NCI-H748 (cell line): ENCODE measurements at regions not wholly inside any gene's neighbourhood (a gene's known extent, or its start where the extent isn't known, plus 50 kb on each side); places are given as distances from the start of the nearest gene placed in this dataset.
"Not testable (repeated sequence)": the region's sequence is repeated elsewhere in the genome, so short reads cannot be mapped to it uniquely, and the experiment has no call there.

Experiments used
- DNase-seq: peaks from one replicate; lab custom pipeline; 2025; ENCODE audit not compliant: unreplicated experiment; lab: John Stamatoyannopoulos, UW

DNA sequence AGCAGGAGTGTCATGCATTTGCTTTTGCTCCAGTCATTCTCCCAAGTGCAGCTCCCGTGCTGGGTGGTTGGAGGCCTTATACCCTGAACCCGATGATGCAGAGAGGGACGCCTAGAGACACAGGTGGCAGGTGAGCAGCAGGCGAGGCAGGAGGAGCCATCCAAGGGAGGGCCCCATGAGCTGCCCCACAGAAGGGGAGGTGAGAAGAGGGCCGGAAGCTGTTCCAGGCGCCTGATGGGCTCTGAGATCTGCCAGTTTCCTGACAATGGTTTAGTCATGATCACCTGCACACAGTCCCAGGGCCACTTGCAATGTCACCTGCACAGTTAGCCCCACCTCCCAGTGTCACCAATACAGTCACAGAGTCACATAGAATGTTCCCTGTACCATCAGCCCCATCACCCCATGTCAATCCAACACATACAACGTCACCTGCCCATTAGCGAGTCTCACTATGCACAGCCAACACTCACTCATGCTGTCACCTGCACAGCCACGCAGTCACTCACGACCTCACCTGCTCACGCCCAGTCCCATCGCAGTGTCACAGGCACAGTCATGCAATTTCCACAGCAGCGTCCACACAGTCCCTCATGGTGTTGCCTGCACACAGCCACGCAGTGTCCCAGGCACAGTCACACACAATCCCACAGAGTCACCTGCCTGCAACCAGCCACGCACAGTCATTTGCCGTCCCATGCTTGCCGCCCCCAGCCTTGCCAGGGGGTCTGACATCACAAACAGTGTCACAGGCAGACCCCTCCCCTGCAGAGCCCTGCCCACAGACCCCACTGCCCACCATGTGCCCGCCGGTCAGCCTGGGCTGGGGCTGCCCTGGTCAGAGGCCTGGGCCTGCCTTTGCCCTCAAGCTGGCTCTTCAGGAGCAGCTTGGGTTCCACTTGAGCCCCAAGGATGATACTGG is 113.4 kb downstream of the LHX2 start:
- DNase-seq: no peak

DNA sequence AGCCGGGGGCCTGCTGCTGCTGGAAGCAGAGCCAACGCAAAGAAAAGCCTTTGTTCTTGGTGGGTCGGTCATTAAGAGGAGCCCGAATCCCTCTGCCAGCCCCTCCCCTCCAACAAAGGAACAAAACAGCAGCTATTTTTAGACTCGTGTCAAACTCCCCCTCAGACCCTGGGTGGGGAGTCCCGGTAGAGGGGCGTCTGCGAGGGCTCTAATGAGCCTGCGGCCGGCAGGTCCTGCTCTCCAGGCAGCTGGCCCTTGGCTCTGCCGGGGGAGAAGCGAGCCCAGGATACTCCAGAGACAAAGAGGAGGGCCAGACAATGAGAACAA is 114.0 kb downstream of the LHX2 start:
- peak; percentile 27 for DNase-seq

DNA sequence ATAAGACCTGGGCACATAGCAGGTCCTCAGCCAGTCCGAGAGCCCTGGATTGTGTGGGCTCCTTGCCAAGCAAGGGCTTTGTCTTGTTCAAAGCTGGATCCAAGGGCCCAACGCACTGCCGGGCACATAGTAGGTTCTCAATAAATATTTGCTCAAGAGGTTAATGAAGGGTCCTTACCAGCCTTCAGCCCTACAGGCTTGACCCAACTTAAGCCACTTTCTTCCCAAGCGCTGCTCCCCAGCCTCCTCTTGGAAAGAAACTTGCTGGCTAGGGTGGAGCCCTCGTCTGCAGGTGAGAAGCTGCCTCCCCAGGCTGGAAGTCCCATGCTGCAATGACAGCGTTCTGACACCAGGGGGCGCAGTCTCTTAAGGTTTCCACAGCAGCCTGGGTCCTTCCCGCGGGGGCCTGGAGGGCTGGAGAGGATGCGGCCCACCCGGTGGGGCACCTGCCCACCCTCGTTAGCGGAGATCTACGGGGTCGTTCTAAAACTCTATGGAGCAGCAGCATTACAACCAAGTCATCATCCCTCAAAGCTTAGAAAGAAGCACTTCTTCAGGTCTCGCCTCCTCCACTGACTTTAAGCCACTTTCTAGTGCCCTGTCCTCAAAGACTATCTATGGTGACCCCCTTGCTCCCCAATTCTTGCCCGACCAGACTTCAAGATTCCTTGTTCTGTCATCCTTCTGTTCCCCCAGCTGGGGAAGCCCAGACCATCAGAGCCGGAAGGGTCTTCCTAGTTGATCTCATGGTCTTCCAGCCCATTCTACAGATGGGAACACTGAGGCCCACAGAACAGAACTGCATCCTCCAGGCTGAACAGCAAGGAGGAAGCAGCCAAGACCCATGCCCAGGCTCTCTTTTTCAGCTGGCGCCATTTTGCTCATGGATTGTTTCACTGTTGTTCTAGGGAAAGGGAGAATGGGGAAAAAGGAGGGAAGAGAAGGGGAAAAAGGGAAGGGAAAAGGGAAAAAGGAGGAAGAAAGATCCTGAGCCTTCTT is 115.4 kb downstream of the LHX2 start:
- peak; percentile 74 for DNase-seq

DNA sequence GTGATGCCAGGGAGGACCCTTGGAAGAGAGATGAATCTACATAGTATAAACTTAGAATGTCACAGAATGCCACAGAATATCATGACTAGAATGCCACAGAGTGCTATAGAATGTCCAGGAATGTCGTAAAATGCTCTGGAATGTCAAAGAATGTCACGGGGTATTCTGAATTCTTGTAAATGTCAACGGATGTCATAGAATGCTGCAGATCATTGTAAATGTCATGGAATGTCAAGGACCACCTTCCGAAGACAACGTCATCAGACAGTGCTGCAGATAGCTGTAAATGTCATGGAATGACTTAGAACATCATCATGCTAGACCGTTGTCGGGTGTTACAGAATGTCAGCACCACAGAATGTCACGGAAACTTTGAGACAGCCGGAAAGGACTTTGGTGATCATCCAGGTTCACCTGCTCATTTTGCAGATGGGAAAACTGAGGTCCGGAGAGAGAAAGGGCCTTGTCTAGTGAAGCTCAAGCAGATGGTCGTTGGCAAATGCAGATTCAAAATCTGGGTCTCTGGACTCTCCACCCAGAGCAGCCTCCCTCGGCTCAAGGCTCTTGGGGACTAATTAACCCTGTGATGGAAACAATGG is 117.1 kb downstream of the LHX2 start:
- no peak for DNase-seq

DNA sequence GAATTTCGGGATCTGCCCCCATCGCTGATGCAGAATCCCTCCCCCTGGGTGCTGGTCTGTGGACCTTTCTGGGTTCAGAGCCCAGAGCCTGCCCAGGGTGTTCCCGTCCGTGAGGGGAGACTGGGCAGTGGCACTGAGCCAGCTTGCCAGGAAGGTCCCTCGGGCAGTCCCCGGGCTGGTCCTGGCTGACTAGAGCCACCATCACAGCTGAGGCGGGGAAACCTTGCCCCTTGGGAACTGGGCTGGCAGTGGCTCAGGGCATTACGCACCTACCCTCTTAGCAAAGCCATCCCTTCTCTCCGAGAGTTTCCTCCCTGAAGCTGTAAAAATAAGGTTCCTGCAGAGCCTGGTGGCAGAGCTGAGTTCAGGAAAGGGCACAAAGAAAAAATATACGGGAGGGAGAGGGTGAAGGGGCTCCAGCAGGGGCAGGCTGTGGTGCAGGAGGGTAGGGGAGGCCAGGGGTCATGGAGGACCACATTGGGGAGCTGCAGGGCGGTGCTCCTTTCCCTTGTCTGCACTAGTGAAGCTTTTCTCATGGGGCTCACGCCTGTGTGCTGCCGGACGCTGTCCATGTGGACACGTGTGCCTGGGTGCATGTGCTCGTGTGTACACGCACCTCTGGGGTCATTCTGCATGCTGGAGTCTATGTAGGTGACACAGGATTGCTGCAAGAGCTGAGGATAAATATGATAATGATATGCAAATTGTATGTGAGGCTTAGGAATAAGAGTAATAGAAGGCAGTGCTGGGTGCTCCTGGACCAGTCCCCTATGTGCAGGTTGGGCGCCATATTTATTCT is 118.9 kb downstream of the LHX2 start:
- DNase-seq: no peak

DNA sequence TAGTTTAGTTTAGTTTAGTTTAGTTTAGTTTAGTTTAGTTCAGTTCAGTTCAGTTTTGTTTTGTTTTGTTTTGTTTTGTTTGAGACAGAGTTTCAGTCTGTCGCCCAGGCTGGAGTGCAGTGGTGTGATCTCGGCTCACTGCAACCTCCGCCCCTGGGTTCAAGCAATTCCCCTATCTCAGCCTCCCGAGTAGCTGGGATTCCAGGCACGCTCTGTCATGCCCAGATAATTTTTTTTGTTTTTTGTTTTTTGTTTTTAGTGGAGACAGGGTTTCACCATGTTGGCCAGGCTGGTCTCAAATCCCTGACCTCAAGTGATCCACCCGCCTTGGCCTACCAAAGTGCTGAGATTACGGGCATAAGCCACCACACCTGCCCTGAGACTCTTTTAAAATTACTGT is 120.0 kb downstream of the LHX2 start:
- not testable (repeated sequence) for DNase-seq

DNA sequence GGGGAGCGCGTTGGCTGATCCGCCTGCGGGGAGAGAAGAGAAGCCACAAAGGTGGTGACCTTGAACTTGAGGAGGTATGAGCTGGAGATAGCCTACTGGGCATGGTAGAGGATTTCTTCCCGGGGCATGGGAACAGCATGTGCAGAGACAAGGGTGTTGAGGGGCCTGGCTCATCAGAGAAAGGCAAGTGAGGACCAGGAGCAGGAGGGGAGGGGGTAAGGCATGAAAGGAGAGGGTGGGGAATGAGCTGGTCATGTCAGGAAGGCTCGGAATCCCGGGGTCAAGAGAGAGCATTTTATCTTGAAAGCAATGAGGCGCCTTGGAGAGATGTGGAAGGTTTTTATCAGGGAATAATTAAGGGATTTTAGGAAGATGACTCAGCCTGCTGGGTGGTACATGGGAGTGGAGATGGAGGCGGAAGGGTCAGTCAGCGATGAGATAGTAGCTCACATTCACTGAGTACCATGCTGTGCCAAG is 121.1 kb downstream of the LHX2 start:
- no peak for DNase-seq

DNA sequence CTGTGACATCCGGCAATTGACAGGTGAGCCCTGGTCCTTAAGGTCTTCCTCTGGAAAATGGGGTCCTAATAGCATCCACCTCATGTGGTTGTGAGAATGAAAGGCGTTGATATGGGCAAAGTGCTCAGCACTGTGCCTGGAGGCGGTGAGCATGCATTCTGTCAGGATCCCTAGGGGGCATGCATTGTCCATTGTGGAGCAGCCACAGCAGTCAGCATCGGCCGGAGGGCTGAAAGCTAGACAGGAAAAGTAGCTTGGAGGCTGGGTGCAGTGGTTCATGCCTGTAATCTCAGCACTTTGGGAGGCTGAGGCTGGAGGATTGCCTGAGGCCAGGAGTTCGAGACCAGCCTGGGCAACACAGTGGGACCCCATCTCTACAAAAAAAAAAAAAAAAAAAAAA is 122.2 kb downstream of the LHX2 start:
- DNase-seq: peak; percentile 51

DNA sequence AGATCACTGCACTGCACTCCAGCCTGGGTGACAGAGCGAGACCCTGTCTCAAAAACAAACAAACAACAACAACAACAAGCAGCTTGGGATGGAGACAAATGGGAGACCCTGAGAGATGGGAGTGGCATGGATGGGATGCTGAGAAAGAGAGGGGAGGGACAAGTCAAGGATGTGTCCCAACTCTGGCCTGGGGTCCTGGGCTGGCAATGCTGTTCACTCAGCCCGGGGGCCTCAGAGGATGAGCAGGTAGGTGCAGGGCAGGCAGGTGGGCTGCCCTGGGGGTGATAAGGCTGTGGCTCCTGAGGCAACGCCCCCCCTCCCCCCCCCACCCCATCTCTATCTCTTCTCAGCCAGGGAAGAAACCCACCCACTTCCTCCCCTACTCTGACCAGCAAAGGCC is 123.0 kb downstream of the LHX2 start:
- DNase-seq: no peak

DNA sequence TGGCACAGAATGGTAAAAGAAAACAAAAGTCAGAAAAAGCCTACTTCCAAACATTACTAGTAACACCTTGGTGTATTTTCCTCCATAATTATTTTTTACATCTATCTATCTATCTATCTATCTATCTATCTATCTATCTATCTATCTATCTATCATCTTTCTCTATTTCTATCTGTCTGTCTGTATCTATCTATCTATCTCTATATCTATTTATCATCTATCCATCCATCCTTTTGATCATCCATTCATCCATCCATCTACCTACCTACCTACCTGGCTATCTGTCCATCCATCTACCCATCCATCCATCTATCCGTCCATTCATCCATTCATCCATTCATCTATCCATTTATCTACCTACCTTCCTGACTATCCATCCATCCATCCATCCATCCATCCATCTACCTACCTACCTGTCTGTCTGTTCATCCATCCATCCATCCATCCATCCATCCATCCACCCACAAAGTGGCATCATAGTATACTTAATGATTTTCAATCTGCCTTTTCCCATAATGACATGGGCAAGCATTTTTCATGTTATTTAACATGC is 121.9 kb upstream of the NEK6 start:
- no peak for DNase-seq

DNA sequence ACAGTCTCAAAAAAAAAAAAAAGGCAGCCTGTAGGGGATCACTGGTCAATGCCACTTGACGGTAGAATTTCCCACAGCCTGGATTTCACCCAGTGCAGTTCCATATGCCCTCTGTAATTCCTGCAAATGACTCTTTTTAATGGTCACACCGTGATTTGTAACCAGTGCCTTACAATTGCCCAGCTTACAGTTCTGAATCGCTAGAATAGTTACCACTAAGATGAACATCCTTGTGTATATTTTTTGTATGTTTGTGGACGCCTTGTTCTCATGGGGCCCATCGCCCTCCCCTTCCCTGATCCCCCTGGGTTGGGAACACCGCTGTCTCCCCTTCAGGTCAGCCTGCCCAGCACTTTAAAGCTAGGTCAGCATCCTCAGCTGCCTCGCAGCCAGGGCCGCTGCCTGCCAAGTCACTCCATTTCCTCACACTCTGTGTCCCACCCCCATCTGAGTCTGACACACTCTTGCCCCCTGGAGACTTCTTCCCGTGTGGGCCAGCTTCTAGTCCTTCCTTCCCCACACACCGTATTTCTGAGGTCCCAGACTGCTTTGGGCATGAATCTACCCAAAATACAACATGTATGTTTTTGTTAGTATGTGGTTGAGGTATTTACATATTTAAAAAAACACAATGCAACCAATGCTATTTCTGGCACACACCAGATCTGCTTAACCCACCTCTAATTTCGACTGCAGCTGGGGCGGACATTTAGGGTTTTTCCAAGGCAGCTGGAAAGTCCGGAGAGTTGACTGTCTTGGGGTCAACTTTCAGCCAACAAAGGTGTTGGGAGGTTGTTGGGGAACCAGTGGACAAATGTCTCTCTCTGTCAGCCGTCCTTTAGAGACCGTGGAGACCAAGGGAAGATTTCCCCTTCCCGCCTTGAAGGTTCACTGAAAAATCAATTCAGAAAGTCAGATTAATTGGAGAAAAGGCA is 120.5 kb upstream of the NEK6 start:
- no peak for DNase-seq

DNA sequence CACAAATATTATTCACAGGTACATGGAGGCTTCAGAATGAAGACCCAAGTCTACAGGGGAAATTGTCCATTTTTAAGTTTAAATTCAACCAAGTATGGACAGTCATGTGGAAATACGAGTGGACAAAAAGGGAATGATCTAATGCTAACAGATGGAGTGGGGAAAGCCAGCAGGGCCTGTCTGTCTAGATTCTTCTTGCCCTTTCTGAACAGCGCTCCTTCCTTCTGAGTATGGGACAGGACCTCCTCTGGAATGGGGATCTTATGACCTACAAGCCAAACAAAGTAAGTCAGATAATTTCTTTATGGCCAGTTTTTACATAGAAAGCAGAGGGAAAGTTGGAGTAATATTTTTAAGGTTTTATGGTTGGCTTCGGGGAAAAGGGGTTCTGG is 119.8 kb upstream of the NEK6 start:
- DNase-seq: no peak

DNA sequence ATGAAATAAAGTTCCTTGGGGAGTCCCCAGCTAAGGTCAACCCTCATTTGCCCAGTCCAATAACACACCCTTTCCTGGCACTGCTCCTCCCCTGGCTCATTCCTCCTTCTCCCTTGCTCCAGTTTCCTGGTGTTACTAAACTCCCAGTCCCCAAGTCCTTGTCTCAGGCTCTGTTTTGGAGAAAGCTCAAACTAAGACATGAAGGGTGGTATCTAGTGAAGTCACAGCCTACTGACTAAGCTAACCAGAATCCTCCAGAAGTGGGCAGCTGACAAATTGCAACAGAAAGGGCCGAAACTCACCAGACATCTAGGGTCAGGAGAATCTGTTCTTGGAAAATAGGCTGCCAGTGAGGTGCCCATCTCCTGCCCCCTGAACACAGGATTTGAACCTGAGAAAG is 118.7 kb upstream of the NEK6 start:
- no peak for DNase-seq

DNA sequence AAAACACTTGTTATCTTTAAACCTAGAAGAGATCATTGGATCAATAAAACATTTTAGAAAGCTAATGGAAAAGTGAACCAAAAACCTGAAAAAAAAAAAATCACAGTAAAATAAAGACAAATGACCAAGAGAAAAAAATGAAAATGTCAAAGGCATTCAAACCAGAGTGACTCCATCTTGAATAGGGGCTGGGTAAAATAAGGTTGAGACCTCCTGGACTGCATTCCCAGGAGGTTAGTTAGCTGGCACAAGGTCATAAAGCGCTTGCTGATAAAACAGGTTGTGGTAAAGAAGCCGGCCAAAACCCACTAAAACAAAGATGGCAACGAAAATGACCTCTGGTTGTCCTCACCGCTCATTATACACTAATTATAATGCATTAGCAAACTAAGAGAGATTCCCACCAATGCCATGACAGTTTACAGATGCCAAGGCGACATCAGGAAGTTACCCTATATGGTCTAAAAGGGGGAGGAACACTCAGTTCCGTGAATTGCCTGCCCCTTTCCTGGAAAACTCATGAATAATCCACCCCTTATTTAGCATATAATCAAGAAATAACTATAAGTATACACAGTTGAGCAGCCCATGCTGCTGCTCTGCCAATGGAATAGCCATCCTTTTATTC is 116.7 kb upstream of the NEK6 start:
- no peak for DNase-seq

DNA sequence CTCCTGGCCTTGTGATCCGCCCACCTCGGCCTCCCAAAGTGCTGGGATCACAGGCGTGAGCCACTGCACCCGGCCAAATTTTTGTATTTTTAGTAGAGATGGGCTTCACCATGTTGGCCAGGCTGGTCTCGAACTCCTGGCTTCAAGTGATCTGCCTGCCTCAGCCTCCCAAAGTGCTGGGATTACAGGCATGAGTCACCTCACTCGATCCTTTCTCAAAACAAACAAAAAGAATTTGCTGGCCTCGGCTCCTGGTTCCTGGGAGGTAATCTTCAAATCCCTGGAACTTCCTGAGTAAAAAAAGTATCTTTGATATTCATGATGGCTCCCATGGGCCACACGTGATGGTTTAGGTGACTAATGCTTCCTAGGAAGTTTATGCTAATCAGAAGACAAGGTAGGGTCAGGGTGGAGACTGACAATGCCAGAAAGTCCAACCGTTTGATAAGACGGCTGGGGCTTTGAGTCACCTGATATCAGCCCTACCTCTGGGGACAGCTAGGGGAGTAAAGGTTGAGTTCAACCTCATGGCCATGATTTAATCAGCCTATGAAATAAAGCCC is 113.1 kb upstream of the NEK6 start:
- not testable (repeated sequence) for DNase-seq

DNA sequence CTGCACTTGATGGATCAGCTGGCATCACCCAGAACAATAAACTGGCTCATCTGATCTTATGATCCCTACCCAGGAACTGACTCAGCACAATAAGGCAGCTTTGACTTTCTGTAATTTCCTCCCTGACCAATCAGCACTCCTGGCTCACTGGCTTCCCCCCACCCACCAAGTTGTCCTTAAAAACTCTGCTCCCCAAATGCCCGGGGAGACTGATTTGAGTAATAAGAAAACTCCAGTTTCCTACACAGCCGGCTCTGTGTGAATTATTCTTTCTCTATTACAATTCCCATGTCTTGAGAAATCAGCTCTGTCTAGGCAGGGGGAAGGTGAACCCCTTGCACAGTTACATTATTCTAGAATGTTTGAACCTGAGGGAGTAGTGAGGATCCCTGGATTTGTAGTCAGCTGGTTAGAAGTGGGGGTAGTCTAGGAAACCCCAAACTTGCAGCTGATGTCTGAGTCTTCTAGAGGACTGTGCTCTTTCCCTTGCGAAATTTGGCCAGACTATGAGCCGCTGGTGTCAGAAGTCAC is 111.7 kb upstream of the NEK6 start:
- no peak for DNase-seq

DNA sequence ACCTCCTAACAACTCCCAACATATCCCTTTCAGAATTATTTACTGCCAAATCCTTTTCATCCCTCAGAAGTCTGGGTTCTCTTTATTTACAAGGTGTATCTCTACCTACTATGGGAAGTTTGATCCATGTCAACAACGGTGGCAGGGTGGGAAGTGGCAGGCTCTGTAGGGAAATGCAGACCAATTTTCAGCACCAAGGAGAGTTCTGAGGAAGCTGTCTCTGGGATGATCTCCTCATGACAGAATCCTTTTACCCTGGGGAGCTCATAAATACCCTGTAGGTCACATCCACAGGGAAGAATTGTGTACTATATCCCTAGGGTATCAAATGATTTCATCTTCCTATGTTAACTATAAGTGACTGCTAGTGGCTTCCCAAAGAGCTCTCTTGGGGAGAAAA is 107.8 kb upstream of the NEK6 start:
- no peak for DNase-seq

DNA sequence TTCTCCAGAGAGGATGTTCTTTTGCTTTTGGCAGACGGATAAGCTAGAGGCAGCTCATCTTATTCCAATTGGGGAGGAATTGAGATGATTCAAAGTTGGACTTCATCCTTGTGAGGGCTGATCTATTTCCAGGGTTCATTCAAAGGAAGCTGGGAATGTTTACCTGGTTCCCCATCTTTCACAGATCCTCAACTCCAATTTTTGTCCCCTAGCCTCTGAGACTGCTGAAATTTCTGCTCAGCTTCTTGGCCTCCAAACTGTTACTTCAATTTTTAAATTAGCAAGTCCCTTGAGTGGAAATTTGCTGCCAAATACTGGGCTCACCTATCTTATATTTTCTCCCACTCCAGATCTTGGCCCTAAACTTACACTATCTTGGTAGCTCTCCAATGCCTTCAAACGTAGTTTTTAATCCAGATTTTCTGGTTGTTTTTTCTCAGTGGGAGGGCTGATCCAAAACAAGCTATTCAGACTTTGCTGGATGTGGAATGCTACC is 93.9 kb upstream of the NEK6 start:
- DNase-seq: no peak
